HG03520 (cell line): ENCODE measurements at regions not wholly inside any gene's neighbourhood (a gene's known extent, or its start where the extent isn't known, plus 50 kb on each side); places are given as distances from the start of the nearest gene placed in this dataset.
"Not testable (repeated sequence)": the region's sequence is repeated elsewhere in the genome, so short reads cannot be mapped to it uniquely, and the experiment has no call there.

ENCODE experiments used
- ATAC-seq: cut with Tn5 transposase; IDR thresholded peaks from one replicate; pipeline ENCODE4 v1.9.1; 2021; ENCODE audit warnings: mild to moderate bottlenecking, moderate library complexity; ENCODE audit not compliant: unreplicated experiment

- ATAC-seq = no peak
These were observed 54.0 kb downstream of the RFPL4B start for GRCh38 chr6:112401083-112401482.

GRCh38 chr6:112407101-112407590, 60.0 kb downstream of the RFPL4B start:
- ATAC-seq = no peak

GRCh38 chr6:112408522-112408921, 61.4 kb downstream of the RFPL4B start:
- no peak for ATAC-seq

- no peak for ATAC-seq
These were observed 62.2 kb downstream of the RFPL4B start for GRCh38 chr6:112409311-112409710.

- ATAC-seq = no peak
These were observed 66.7 kb downstream of the RFPL4B start for GRCh38 chr6:112413780-112414179.

GRCh38 chr6:112415366-112415765, 68.2 kb downstream of the RFPL4B start:
- no peak for ATAC-seq

- ATAC-seq = no peak
These were observed 69.7 kb downstream of the RFPL4B start for GRCh38 chr6:112416866-112417265.

GRCh38 chr6:112427011-112427410, 79.9 kb downstream of the RFPL4B start:
- ATAC-seq = not testable (repeated sequence)

GRCh38 chr6:112427499-112427898, 80.4 kb downstream of the RFPL4B start:
- no peak for ATAC-seq

- no peak for ATAC-seq
These were observed 81.3 kb downstream of the RFPL4B start for GRCh38 chr6:112428477-112428876.

GRCh38 chr6:112429226-112429625, 82.1 kb downstream of the RFPL4B start:
- no peak for ATAC-seq

GRCh38 chr6:112431803-112432202, 84.7 kb downstream of the RFPL4B start:
- no peak for ATAC-seq

- ATAC-seq = no peak
These were observed 85.7 kb downstream of the RFPL4B start for GRCh38 chr6:112432853-112433252.

- no peak for ATAC-seq
These were observed 86.3 kb downstream of the RFPL4B start for GRCh38 chr6:112433457-112433856.

- ATAC-seq = no peak
These were observed 87.8 kb downstream of the RFPL4B start for GRCh38 chr6:112434896-112435435.

GRCh38 chr6:112437058-112437457, 89.9 kb downstream of the RFPL4B start:
- ATAC-seq = no peak

- no peak for ATAC-seq
These were observed 91.9 kb downstream of the RFPL4B start for GRCh38 chr6:112439010-112439409.

GRCh38 chr6:112439432-112439831, 92.3 kb downstream of the RFPL4B start:
- no peak for ATAC-seq

- no peak for ATAC-seq
These were observed 94.5 kb downstream of the RFPL4B start for GRCh38 chr6:112441607-112442006.

- ATAC-seq = no peak
These were observed 96.3 kb downstream of the RFPL4B start for GRCh38 chr6:112443179-112444065.

GRCh38 chr6:112448786-112449185, 101.7 kb downstream of the RFPL4B start:
- not testable (repeated sequence) for ATAC-seq

GRCh38 chr6:112450663-112451062, 103.5 kb downstream of the RFPL4B start:
- no peak for ATAC-seq
